Suprapubic skin (tissue), 4 donors: ENCODE measurements at regions not wholly inside any gene's neighbourhood (a gene's known extent, or its start where the extent isn't known, plus 50 kb on each side); places are given as distances from the start of the nearest gene placed in this dataset.

ENCODE experiments used
- DNase-seq, 2 donors: peaks; one replicate each; pipeline ENCODE4 v3.0.0-alpha.2; 2019; ENCODE audit warnings: low spot score in 2 of 2
- H3K27ac ChIP-seq: fragments of 200-600 bp; sonication (generic); one replicate; pipeline ENCODE4 v1.5.1; 2019
- H3K27me3 ChIP-seq: fragments of 200-600 bp; sonication (generic); one replicate; pipeline ENCODE4 v1.5.1; 2019
- H3K36me3 ChIP-seq: fragments of 200-600 bp; sonication (generic); one replicate; pipeline ENCODE4 v1.5.1; 2019
- H3K4me1 ChIP-seq: fragments of 200-600 bp; sonication (generic); one replicate; pipeline ENCODE4 v1.5.1; 2019
- H3K4me3 ChIP-seq: fragments of 200-600 bp; sonication (generic); one replicate; pipeline ENCODE4 v1.5.1; 2019; ENCODE audit warnings: mild to moderate bottlenecking
- H3K9me3 ChIP-seq: fragments of 200-600 bp; sonication (generic); one replicate; pipeline ENCODE4 v1.5.1; 2019
- EP300 ChIP-seq: sonication (generic); formaldehyde crosslinking; IDR thresholded peaks from one replicate; pipeline ENCODE4 v1.6.1; 2017; ENCODE audit warnings: antibody characterized with exemption
- POLR2A ChIP-seq, 2 donors: fragments of 450-650 bp; IDR thresholded peaks; one replicate each; pipeline ENCODE4 v1.6.1; 2017; ENCODE audit warnings: antibody characterized with exemption in 2 of 2, mild to moderate bottlenecking in 2 of 2, moderate library complexity in 2 of 2
- POLR2AphosphoS5 ChIP-seq, 3 donors: sonication (generic); formaldehyde crosslinking; IDR thresholded peaks; one replicate each; pipeline ENCODE4 v1.6.1; 2017; ENCODE audit warnings: antibody characterized with exemption in 3 of 3
- WGBS: methylation state at CpG from one replicate; pipeline ENCODE4 v1.1.5; 2018; 5-methylcytosine and 5-hydroxymethylcytosine counted together
- TF ChIP-seq, protein P1 (sequence below), 2 donors: fragments of 200-600 bp in 1 of 2; fragments of 450-650 bp in 1 of 2; sonication (generic) in 1 of 2; IDR thresholded peaks; one replicate each; pipeline ENCODE4 v1.5.1; 2016 to 2019; ENCODE audit warnings: antibody characterized with exemption in 2 of 2, mild to moderate bottlenecking in 1 of 2, moderate library complexity in 1 of 2

DNA sequence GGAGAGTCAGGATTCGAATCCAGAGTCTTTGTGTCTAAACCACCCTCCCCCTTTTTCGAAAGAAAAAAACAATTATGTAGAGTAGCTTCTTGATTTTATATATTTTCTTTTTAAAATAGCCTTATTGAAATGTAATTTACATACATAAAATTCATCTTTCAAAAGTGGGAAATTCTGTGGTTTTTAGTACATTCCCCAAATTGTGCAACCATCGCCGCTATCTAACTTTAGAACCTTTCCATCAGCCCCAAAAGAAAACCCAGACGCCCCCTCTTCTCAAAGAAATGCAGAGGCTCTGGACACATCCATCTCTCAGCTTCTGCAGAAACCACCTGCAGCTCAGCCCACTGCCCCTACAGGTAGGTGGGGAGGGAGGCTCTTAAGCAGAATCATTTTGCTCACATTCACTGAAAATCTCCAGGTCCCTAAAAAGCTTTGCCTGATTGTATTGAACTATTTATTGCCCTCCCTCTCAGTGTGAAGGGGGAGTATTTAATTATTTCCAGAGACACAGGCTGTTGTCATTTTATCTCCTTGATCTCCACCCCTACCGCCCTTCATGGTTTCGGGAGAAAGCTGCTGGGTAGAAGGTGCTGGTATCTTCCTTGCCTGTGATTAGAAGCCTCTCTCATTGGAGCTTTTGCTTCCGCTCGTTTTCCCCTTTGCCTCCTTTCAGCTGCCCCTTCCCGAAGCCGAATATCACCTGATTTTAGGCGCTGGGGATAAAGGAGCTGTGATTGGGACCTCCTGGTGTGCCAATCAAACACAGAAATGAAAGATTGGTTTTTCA, 68.7 kb upstream of the KCNG1 start:
- Histone ChIP-seq H3K27ac (no peak overlapping the region), H3K4me1 (no peaks in the 10 kb centered on the region), H3K4me3 (no peak overlapping the region), H3K27me3 (peaks cover 63% of the 10 kb centered on the region), H3K36me3 (no peaks in the 10 kb centered on the region), H3K9me3 (no peaks in the 10 kb centered on the region)
- TF ChIP-seq POLR2A (IDR thresholded peaks at IDR 0.05) (no peak), EP300 (no peak), POLR2AphosphoS5 (IDR thresholded peaks at IDR 0.05) (no peak)
- TF ChIP-seq, protein P1, sequence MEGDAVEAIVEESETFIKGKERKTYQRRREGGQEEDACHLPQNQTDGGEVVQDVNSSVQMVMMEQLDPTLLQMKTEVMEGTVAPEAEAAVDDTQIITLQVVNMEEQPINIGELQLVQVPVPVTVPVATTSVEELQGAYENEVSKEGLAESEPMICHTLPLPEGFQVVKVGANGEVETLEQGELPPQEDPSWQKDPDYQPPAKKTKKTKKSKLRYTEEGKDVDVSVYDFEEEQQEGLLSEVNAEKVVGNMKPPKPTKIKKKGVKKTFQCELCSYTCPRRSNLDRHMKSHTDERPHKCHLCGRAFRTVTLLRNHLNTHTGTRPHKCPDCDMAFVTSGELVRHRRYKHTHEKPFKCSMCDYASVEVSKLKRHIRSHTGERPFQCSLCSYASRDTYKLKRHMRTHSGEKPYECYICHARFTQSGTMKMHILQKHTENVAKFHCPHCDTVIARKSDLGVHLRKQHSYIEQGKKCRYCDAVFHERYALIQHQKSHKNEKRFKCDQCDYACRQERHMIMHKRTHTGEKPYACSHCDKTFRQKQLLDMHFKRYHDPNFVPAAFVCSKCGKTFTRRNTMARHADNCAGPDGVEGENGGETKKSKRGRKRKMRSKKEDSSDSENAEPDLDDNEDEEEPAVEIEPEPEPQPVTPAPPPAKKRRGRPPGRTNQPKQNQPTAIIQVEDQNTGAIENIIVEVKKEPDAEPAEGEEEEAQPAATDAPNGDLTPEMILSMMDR (IDR thresholded peaks at IDR 0.05): no peak
- DNase-seq: no peak
- 26% methylated on average over 12 of the region's 12 CpGs for WGBS

DNA sequence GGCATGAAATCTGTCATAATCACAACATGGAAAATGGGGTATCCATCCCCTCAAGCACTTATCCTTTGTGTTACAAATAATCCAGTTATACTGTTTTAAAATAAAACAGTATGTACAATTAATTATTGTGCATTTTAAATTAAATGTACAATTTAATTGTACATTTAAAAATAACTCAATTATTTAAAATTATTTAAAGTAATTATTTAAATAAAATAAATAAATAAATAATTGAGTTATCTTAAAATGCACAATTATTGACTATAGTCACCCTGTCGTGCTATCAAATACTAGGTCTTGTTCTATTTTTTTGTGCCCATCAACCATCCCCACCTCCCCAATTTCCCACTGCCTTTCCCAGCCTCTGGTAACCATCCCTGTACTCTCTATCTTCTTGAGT, 66.9 kb upstream of the KCNG1 start:
- WGBS: 91% methylated on average over 1 of the region's 1 CpG
- DNase-seq: no peak

DNA sequence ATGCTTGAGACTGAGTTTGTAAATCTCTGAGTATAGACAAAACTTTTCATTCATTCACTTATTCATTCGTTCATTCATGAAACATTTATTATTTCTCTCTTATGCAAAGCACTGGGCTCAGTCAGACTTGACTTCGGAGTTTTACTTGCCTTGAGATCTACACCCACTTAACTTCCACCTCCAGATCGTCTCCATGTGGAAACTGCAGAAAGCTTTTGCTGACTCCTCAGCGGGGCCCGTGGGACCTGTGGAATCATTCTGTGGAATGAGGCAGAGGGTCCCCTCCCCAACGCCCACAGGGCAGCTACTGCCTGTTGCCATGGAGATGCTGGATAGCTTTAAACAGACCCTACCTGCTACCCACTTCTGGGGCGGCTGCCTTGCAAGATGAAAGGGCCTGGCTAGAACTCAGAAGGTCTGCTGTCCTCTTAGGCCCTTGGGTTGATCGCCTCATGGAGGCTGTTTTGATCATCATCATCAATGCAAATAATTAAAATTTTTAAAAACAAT, 66.4 kb upstream of the KCNG1 start:
- Histone ChIP-seq H3K9me3 (no peaks in the 10 kb centered on the region), H3K27me3 (peaks cover 70% of the 10 kb centered on the region), H3K4me3 (no peak overlapping the region), H3K4me1 (no peaks in the 10 kb centered on the region), H3K27ac (no peak overlapping the region), H3K36me3 (no peaks in the 10 kb centered on the region)
- 70% methylated on average over 8 of the region's 8 CpGs for WGBS
- DNase-seq: no peak
- TF ChIP-seq POLR2AphosphoS5 (IDR thresholded peaks at IDR 0.05) (no peak), POLR2A (IDR thresholded peaks at IDR 0.05) (no peak), EP300 (no peak)
- TF ChIP-seq, protein P1 (IDR thresholded peaks at IDR 0.05): no peak

More for the DNA sequence above, 66.9 kb upstream of the KCNG1 start:
- no peaks in the 10 kb centered on the region for H3K9me3 ChIP-seq
- no peaks in the 10 kb centered on the region for H3K4me1 ChIP-seq
- no peak overlapping the region for H3K27ac ChIP-seq
- H3K27me3 ChIP-seq: peaks cover 66% of the 10 kb centered on the region
- no peaks in the 10 kb centered on the region for H3K36me3 ChIP-seq
- TF ChIP-seq, protein P1 (IDR thresholded peaks at IDR 0.05): no peak
- TF ChIP-seq EP300 (no peak), POLR2A (IDR thresholded peaks at IDR 0.05) (no peak), POLR2AphosphoS5 (IDR thresholded peaks at IDR 0.05) (no peak)
- no peak overlapping the region for H3K4me3 ChIP-seq

DNA sequence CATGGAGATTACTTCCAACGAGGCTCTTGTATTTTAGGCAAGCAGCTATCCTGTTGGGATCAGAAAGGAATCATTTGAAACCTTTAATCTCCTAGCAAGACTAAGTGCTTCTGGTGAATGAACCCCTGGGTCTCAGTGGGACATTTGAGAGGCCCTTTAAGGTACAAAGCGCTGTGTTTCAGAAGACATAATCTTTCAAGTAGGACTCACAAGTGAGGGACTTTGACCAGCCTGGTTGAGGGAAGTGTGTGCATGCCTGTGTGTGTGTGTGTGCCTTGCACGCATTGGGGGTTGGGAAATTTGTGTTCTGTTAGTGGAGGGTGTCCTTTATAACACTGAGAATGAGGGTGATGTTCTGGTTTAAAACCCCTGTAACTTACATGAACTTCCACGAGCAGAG, 64.4 kb upstream of the KCNG1 start:
- 55% methylated on average over 4 of the region's 4 CpGs for WGBS
- Histone ChIP-seq H3K4me1 (no peaks in the 10 kb centered on the region), H3K27me3 (peaks cover 73% of the 10 kb centered on the region), H3K9me3 (no peaks in the 10 kb centered on the region), H3K4me3 (no peak overlapping the region), H3K27ac (no peak overlapping the region), H3K36me3 (no peaks in the 10 kb centered on the region)
- no peak for TF ChIP-seq POLR2AphosphoS5 (IDR thresholded peaks at IDR 0.05)
- DNase-seq: no peak

DNA sequence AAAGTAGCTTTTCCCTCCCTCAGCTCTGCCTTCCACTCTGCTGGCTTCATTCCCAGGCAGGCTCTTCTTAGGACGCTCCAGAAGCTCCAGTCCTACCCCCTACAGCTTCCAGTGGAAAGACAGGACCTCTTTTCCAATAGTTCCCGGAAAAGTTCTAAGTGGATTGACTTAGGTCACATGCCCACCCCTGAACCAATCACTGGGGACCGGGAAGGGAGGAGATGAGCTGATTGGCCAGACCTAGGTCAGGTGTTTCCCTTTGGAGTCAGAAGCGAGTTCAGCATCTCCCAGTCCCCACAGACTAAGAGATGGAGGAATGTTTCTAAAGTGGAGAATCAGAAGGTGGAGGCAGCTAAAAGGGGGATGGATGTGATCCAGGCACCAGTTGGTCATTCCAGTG, 62.9 kb upstream of the KCNG1 start:
- H3K4me1 ChIP-seq: no peaks in the 10 kb centered on the region
- no peaks in the 10 kb centered on the region for H3K36me3 ChIP-seq
- TF ChIP-seq POLR2A (IDR thresholded peaks at IDR 0.05) (no peak), EP300 (no peak), POLR2AphosphoS5 (IDR thresholded peaks at IDR 0.05) (no peak)
- TF ChIP-seq, protein P1 (IDR thresholded peaks at IDR 0.05): no peak
- DNase-seq: no peak
- H3K27ac ChIP-seq: no peak overlapping the region
- H3K27me3 ChIP-seq: peaks cover 60% of the 10 kb centered on the region
- no peaks in the 10 kb centered on the region for H3K9me3 ChIP-seq
- whole genome bisulfite sequencing: 69% methylated on average over 4 of the region's 4 CpGs
- H3K4me3 ChIP-seq: no peak overlapping the region
